Thyroid gland (tissue), 4 donors: ENCODE measurements at regions not wholly inside any gene's neighbourhood (a gene's known extent, or its start where the extent isn't known, plus 50 kb on each side); places are given as distances from the start of the nearest gene placed in this dataset.

ENCODE experiments used
- CTCF ChIP-seq, 6 experiments: fragments of 200-600 bp in 3 of 6; fragments of 450-650 bp in 3 of 6; sonication (generic) in 3 of 6; IDR thresholded peaks; one replicate each; pipeline ENCODE4 v1.5.1; 2016 to 2019; ENCODE audit warnings: antibody characterized with exemption in 6 of 6, mild to moderate bottlenecking in 2 of 6, inconsistent platforms in 1 of 6, moderate library complexity in 1 of 6
- POLR2A ChIP-seq, 2 donors: fragments of 450-650 bp; IDR thresholded peaks; one replicate each; pipeline ENCODE4 v1.6.1; 2017; ENCODE audit warnings: antibody characterized with exemption in 2 of 2, mild to moderate bottlenecking in 2 of 2, moderate library complexity in 1 of 2

GRCh38 chr6:63452125-63452524 is 120.2 kb upstream of the LOC128125822 start:
- TF ChIP-seq CTCF (IDR thresholded peaks at IDR 0.05), result no peak
- no peak for TF ChIP-seq POLR2A (IDR thresholded peaks at IDR 0.05)
